HG02885 (cell line): ENCODE measurements at regions not wholly inside any gene's neighbourhood (a gene's known extent, or its start where the extent isn't known, plus 50 kb on each side); places are given as distances from the start of the nearest gene placed in this dataset.
A peak's percentile ranks its signal among the peaks of the same experiment; 100 is the strongest.

Experiments
- ATAC-seq: cut with Tn5 transposase; IDR thresholded peaks from one replicate; pipeline ENCODE4 v1.9.1; 2021; ENCODE audit warnings: mild to moderate bottlenecking; ENCODE audit not compliant: unreplicated experiment, poor library complexity

DNA sequence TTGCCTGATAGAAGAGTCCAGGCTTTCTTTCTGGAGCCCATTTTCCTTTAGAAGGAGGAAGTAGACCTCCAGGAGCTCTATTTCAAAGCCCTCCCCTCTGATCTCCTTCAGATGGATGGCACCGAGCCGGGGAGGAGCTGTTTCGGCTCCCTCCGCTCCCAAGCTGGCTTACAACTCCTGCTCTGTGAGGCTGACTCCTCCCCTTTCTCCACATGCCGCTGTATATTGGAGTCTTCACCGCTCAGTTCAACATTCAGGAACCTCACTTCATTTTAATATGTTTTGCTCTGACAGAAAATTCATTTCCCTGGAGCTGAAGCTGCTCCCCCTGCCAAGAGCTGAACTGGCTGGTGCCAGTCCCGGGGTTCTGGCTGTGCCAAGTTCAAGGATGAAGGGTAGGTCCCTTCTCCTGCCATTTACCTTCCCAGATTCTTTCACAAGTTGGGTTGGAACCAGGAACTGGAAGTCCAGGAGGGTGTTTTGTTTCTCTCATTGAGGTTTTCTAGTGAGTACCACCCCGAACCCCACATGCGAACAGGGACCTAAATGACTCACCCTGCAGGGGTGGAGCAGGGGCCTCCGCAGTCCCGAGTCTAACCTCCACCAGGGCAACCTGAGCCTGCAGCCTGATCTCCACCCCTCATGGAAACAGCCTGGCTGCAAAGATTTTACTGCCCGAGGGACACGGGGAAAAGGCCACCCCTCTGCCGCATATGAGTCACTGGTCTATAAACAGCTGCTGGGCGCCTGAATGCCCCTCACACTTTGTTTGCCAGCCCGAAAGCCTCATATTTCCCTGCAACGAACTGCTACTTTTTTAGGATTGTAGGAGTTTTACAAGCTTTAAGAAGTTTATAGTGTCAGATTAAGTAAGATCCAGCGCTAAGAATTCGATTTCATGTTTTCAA, 68.6 kb upstream of the FOXA2 start:
- ATAC-seq = no peak

DNA sequence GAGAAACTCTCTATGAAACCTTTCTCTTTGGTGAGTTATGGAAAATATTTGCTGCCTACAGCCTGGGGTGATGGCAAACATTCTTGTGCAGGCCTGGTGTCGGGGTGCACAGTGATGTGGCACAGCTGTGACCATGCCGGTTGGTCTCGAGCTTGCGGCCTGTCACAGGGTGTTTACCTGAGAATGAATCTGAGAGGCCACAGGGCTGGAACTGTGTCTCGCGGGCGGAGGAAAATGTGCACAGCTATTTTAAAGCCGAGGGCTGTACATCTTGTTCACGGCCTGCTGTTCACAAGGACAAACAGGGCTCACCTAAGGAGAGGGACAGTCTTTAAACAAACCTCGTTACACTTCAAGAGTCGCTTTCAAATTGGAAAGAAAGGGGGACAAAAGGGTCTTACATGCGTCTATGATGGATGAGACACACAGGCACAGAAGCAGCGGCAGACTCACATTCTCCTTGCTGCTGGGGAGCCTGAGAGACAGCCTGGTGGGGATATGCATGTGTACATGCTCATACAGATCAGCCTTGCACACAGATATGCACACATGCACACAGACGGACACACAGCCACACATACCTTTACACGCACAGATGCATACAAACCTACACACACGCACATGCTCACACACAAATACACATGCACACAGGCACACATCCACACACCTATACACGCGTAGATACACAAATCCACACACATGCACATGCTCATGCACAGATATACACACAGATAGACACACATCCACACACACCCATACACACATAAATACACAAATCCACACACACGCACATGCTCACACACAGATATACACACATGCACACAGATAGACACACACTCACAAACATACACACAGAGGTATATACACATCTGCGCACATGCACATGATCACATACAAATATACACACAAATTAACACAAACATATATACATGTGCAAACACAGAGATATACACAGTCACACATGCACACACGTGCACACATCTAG, 69.6 kb upstream of the FOXA2 start:
- ATAC-seq = no peak

DNA sequence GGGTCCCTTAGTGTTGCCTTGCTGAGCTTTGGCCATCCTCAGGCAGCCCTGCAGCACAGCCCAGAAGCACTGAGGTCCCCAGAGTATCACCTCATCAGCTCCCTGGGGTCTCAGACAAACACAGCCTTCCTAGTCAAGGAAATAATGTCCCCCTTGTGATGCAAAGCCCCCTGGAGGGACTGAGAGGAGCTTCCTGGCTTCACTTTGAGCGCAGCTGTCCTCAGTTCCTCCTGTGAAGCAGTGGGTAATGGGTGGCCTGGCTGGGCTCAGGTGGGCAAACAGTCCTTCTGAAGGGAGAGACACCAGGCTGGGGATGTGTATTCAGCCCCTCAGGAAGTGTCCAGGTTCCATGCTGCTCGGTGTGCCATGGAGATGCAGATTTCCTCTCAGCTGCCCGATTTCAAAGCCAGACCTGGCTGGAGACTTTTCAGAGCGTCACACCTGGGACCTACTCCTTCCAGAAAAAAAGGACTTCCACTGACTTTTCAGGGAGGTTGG, 79.2 kb upstream of the FOXA2 start:
- ATAC-seq = no peak

DNA sequence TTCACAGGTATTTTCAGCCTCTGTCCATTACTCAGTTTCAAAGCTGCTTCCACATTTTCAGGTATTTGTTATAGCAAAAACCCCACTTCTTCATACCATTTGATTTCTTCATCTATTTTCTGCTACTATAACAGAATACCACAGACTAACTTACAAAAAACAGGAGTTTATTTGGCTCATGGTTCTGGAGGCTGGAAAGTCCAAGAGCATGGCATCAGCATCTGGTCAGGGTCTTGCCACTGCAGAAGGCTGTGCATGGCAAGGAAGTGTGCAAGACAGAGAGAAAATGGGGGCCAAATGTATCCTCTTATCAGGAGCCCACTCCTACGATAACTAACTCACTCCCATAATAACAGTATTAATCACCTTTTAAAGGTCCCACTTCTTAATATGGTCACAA, 82.8 kb upstream of the FOXA2 start:
- no peak for ATAC-seq

DNA sequence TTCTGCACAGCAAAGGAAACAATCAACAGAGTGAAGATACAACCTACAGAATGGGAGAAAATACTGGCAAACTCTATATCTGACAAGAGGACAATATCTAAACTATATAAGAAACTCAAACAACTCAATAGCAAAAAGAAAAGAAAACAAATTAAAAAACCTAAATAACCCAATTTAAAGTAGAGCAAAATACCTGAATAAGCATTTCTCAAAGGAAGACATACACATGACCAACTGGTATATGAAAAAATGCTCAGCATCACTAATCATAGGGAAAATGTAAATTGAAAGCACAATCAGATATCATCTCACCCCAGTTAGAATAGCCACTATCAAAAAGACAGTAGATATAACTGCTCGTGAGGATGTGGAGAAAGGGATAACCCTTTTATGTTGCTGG, 87.8 kb upstream of the FOXA2 start:
- no peak for ATAC-seq

DNA sequence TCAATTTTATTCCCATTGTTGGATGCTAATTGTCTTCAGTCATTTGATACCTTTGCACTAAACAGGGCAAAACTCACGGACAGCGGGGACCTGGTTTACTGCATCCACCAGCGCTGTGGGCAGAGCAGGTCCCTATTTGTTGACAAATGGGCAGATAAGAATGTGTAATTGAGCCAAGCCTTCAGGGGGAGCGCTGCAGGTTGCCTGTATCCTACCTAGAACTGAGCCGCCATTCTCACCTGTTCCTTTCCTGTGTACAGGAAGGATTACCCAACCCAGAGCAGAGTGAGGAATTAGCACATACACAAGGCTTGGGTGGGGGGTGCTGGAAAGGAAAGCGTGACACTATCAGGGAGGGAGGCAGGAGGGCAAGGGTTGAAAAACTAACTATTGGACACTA, 89.1 kb upstream of the FOXA2 start:
- no peak for ATAC-seq

DNA sequence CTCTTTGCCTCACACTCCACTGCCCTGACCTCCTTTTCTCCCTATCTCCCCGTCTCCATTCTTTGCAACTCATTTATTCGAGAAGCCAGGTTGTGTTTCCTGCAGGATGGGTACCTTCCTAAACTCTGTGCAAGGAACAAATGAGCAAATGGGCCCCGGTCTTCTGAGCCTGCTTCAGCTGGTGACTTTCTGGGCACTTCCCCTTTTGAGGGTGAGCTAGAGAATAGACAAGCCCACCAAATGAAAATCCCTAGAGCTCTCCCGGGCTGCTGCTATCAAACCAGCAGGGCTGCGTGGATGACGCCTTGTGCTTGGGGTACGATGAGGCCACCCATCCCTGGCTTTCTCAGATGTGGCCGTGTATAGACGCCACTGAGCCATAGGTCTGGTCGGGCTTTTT, 91.0 kb upstream of the FOXA2 start:
- no peak for ATAC-seq

DNA sequence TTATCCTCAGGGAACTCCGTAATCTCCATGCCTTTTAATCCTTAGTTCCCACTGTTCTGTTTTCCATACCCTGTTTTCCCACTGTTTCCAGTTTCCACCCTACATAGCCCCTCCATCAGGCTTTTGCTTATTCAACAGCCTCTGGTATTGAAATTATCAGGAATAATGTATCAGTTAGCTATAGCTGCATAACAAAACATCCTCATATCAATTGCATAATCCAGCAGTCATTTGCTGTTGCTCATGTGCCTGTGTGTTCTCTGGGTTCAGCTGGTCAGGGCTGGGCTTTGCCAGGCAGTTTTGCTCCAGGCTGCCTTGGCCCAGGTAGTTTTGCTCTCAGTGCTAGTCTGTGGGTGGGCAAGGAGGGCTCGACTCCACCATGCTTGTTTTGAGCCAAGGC, 94.3 kb upstream of the FOXA2 start:
- ATAC-seq = no peak

DNA sequence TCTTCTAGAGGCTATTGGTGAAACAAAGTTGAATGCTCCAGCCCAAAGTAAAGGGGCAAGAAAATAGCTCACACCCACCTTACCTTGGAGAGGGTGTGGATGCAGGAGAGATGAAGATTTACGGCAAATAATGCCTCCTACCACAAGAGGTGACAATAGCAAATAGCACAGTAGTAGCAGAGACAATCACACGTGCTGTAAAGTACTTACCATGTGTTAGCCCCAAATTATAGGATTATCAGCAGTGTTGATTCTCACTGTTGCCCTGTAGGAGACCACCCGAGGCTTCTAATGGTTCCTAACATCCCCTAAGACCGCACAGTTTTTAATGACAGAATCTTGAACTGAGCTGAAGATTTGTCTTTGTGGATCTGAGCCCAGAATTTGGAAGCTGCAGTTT, 94.8 kb upstream of the FOXA2 start:
- no peak for ATAC-seq

DNA sequence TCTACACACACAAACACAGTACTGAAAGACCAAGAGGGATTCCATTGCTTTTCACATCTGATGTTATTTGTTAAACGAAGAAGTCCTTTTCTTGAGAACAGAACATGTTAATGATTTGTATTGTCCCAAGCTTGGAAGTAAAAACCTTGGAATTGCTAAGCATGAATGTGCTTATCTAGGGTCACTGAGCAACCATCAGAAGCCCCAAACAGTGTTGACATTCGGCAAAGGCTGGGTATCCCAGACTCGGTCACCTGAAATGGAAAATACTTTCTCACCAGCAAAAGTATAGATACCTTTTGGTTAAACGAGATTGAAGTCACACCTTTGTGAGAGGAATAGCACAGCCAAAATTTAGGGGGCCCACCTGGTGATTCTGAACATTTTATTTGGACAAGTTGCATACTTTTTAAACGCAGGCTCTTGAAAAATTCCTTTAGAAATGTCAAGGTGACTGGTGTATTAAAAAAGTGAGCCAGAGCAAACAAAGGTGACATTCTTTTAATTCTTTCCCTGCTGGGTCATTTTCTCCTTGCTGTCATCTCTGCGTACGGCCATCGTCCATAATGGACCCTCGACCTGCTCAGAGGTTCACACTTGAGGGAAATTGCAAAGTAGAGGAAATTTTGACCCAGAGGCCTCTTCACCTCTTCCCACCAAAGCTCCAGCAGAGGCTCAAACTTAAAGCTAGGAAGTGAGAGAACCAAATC, 95.8 kb upstream of the FOXA2 start:
- no peak for ATAC-seq

DNA sequence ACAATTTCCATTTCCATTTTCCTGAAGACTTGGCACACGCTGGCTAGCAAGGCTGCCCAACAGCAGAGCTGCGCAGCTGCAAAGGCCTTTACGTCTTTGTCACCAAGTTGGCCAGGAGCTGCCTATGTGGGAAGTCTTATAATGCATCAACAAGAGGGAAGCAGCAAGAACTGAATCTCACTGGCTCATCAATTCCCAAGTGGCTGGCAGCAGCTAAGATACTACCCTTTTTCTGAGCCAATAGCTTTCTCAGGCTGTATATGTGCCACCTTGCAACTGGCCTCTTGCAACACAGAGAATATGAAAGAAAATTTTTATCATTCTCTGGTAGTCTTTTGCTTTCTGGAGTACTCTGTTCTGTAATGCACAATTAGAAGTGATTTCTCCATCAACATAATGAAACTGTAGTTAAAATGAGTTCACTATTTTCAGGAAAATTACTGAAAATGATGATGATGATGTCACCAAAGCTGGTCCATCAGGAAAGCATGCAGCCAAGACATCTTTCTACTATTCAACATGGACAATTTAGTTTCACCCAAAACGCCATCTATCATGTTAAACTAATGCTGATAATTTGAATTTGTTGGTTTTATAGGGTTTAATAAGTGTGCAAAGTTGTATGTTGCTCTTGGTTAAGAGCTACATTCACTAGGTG, 97.3 kb upstream of the FOXA2 start:
- ATAC-seq = no peak

DNA sequence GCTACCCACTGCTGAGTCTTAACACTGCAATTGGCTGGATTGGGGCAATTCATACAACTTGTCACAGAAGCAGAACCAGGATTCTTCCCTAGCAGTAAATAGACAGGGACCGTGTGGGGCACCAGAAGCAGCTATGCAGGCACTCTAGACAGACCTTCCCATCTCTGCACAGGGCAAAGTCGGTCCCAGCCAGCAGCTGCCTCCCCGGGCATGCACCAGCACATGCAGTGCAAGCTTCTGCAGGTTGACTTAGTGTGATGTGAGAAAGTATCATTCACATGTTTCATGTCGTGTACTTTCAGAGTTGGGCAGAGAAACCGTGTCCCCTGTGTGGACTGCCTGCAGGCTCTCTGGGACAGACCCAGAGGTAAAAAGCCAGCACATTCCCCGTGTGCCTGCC, 98.0 kb upstream of the FOXA2 start:
- ATAC-seq = no peak

DNA sequence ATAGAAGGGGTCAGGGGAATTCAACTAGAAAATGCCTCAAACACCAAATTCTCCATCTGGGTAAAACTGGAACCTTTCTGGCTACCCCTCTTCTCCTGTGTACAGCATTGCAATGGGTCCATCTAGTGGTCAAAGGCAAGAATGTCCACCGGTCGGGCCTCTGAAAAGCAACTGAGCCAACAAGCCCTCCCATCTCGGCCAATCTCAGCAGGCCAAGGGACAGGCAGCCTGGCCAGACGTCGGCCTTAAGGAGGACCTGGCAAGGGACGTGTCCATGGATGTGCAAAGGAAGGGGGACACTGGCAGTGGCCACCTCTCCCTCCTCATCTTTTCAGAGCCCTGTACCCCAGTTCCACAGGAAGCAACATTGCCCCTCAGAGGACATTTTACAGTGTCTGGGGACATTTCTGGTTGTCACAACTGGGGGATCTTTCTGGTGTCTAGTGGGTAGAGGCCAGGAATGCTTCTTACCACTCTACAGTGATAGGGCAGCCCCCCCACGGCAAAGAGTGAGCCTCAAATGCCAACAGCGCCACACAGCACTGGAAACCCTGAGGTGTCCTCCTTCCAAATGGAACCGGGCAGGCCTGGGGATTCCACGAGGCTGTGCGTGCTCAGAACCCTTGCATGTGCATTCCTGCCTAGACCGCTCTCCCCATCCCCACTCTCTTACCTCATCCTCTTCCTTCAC, 99.8 kb upstream of the FOXA2 start:
- peak; percentile 90 for ATAC-seq

DNA sequence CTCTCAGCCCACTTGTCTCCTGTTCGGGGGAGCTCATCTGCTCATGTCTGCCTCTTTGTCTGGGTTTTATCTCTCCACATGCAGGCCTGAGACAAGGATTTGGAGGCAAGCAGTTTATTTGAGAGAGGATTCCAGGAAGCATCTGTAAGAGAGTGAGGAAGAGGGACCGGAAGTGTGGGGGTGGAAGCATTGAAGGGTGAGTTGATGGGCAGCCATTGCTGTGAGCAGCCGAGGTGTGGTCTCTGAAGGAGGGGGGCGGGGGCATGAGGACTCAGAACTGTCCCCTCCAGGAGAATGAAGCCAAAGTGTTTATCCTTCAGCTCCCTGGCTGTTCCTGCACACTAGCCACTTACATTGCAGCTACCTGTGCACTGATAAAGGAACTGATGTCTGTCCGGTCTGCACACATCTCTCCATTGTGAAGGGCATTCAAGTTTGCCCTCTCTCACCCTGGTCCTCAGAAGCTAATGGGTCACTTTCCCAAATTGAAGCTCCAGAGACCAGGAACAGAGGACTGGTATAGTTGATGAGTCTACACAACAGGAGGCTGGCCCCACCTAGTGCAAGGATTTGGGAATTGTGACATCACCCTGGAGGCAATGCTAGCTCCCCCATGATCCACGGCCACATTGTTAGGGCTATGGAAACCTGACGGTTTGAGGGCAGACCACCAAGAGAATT, 100.5 kb upstream of the FOXA2 start:
- peak; percentile 44 for ATAC-seq

DNA sequence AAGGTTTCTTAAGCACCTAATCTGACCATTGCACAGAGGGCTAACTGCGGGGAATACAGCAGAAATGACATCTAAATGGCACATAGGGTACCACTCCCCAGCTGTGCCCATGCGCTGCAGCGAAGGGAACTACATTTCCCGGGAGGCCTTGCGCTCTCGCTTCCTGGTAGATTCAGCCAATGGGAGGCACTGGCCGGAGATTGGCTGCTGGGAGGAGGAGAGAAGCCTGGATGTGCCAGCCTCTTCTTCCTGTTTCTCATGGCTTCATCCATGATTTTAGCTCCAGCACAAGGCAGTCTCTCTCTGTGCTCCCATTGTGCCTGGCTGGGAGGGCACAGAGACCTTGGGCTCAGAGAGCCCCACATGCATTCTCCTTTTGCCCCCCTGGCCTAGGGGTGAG, 101.7 kb upstream of the FOXA2 start:
- no peak for ATAC-seq

DNA sequence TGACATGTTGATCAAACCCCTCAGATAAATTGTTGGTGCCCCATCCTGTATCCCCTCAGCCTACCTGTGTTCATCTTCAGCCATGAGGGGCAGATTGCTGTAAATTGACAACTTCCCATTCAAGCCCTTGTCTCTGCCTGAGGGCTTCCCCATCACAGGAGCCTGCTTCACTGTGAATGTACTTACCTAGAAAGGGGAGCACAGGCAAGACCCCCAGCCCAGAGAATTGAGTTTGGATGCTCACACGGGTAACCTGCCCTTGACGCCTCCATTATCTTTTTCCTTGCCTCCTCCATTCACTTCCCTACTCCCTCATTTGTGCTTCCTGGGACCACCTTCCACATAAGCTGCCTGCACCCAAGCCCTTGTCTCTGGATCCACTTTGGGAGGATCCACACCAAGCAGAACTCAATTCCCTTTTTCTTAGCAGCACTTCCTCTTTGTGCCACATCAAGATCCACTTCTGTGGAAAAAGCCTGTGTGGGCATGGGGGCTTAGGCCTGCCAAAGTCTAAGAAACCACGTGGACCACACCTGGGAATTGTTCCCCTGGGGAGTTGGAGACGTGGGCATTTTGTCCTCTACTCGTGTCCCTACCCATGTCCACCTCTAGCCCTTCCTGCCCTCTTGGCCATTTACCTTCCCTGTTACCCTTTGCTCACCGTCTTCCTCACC, 103.4 kb upstream of the FOXA2 start:
- no peak for ATAC-seq

DNA sequence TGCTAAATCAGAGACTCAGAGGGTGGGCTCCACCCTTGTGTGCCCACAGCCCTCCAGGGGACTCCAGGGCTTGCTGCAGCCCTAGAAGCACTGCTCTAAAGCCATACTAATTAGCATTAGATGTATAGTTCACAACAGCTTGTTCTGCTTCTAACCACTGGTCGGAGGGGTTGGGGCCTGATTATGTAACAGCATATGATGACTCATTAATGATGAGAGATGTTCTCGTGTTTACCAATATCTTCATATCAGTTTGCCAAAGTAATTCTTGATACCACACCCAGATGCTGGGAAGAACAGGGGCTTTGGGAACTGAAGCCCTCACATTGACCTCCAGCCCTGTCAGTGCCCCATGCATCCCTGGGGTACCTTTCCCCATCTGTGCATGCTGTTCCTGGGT, 104.1 kb upstream of the FOXA2 start:
- ATAC-seq = no peak

DNA sequence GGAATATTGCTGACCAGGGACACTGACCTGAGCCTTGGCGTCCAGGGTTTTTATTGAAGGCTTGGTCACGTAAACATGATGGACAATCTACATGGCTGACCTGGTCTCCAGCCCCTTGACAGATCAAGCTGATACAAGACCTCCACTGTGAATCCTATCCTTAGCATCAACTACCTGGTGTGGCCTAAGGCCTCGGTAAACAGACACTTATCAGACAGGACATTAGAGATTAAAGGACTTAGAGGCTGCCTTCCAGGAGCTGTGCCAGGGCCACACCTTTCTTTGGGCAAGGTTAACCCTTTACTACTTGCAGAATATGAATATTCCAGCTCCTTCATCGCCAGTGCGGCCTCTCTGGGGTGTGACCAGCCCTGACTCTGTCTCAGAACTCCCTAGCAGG, 104.9 kb upstream of the FOXA2 start:
- no peak for ATAC-seq
